ENCODE measurements at regions not wholly inside any gene's neighbourhood (a gene's known extent, or its start where the extent isn't known, plus 50 kb on each side); places are given as distances from the start of the nearest gene placed in this dataset.

DNA sequence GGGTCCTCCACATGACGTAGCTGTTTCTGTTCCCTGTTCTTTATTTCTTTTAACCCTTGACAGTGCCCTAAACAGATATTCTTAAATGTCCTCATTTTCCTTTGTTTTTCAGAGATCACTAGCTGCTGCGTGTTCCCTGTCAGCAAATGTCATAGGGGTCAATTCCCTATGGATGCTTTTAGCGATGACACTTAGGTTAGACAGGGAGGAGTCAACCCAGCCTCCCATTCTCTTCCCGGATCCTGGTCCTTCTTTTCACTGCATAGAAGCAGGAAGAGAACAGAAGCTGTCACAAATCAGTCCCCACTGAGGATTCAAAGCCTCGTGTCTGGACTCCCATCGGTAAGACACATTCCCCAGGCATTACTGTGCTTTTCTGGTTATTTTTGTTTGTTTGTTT lies 392.1 kb upstream of the PRKCQ start:
- no peaks in the 10 kb centered on the region for H3K79me2 ChIP-seq (ENCODE audit: insufficient read depth)
- TF ChIP-seq EZH2 (IDR thresholded peaks at IDR 0.05; ENCODE audit: insufficient read depth, poor library complexity, severe bottlenecking) (no peak), EZH2phosphoT487 (IDR thresholded peaks at IDR 0.05; ENCODE audit: insufficient read depth, low read depth) (no peak)
- H3K4me2 ChIP-seq (ENCODE audit: unreplicated experiment) = no peak overlapping the region
- no peaks in the 10 kb centered on the region for H4K20me1 ChIP-seq (ENCODE audit: insufficient read depth)
- WGBS, 2 experiments (ENCODE audit: low coverage in 1 of 2, low lambda C conversion rate in 2 of 2, missing lambda C conversion rate in 2 of 2) = 31 to 36% methylated on average over 6 of the region's 6 CpGs
- no peak for DNase-seq
- H3K27ac ChIP-seq = no peak overlapping the region
- no peak overlapping the region for H3K9ac ChIP-seq
- no peaks in the 10 kb centered on the region for H3F3A ChIP-seq (ENCODE audit: insufficient read depth)
- no peaks in the 10 kb centered on the region for H3K36me3 ChIP-seq (ENCODE audit: low read depth)
- in situ Hi-C loops (cut with MboI) = no loop called here
- H3K4me1 ChIP-seq (ENCODE audit: insufficient read depth) = no peaks in the 10 kb centered on the region
- H3K9me2 ChIP-seq (ENCODE audit: insufficient read depth) = no peaks in the 10 kb centered on the region
- no peak overlapping the region for H2AFZ ChIP-seq
- no peak overlapping the region for H3K4me3 ChIP-seq
- H3K27me3 ChIP-seq (replicated peaks; ENCODE audit: insufficient read depth) = no peaks in the 10 kb centered on the region
- no peaks in the 10 kb centered on the region for H3K9me3 ChIP-seq (ENCODE audit: low read depth)

DNA sequence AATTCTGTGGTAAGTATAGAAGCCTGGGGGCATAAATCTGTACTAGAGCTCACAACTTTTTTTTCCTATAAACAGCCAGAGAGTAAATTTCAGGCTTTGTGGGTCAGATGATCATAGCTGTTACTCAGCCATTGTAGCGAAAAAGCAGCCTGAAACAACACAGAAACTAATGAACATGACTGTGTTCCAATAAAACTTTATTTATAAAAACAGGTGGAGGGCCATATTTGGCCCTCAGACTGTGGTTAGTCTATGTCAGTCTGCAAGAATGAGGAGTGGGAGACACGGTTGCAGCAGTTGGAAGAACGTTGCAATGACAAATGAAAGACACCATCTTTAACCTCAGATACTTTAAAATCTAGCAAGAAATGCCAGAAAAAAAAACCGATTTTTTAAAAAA lies 389.6 kb upstream of the PRKCQ start:
- H3K79me2 ChIP-seq (ENCODE audit: insufficient read depth) = no peaks in the 10 kb centered on the region
- H3K9ac ChIP-seq = no peak overlapping the region
- no peaks in the 10 kb centered on the region for H3K9me2 ChIP-seq (ENCODE audit: insufficient read depth)
- H4K20me1 ChIP-seq (ENCODE audit: insufficient read depth) = no peaks in the 10 kb centered on the region
- no peaks in the 10 kb centered on the region for H3F3A ChIP-seq (ENCODE audit: insufficient read depth)
- DNase-seq = no peak
- no peak overlapping the region for H2AFZ ChIP-seq
- H3K36me3 ChIP-seq (ENCODE audit: low read depth) = no peaks in the 10 kb centered on the region
- H3K27ac ChIP-seq = no peak overlapping the region
- no peak for TF ChIP-seq EZH2 (IDR thresholded peaks at IDR 0.05; ENCODE audit: insufficient read depth, poor library complexity, severe bottlenecking)
- TF ChIP-seq EZH2phosphoT487 (IDR thresholded peaks at IDR 0.05; ENCODE audit: insufficient read depth, low read depth) = no peak
- H3K4me3 ChIP-seq = no peak overlapping the region
- in situ Hi-C loops (cut with MboI) = no loop called here
- no peaks in the 10 kb centered on the region for H3K27me3 ChIP-seq (replicated peaks; ENCODE audit: insufficient read depth)
- no peak overlapping the region for H3K4me2 ChIP-seq (ENCODE audit: unreplicated experiment)
- no peaks in the 10 kb centered on the region for H3K4me1 ChIP-seq (ENCODE audit: insufficient read depth)
- WGBS, 2 experiments (ENCODE audit: low coverage in 1 of 2, low lambda C conversion rate in 2 of 2, missing lambda C conversion rate in 2 of 2) = 22 to 29% methylated on average over 4 of the region's 4 CpGs
- H3K9me3 ChIP-seq (ENCODE audit: low read depth) = no peaks in the 10 kb centered on the region

DNA sequence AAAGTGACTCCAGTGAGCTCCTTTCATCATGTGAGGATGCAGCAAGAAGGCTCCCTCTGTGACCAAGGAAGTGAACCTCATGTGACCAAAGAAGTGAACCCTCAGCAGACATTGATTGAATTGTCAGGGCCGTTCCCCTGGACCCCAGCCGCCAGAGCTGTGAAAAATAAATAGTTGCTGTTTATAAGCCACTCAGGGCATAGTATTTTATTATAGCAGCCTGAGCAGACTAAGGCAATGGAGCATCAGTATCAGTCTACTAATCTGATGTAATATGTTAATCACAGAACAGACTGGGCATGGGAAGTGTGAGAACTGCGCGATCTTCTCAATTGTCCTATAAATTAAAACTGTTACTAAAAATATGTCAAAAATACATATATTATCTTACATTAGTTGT lies 384.5 kb upstream of the PRKCQ start:
- no peak for DNase-seq
- no peaks in the 10 kb centered on the region for H4K20me1 ChIP-seq (ENCODE audit: insufficient read depth)
- H3K4me1 ChIP-seq (ENCODE audit: insufficient read depth) = no peaks in the 10 kb centered on the region
- TF ChIP-seq EZH2phosphoT487 (IDR thresholded peaks at IDR 0.05; ENCODE audit: insufficient read depth, low read depth) (no peak), EZH2 (IDR thresholded peaks at IDR 0.05; ENCODE audit: insufficient read depth, poor library complexity, severe bottlenecking) (no peak)
- H3K9me3 ChIP-seq (ENCODE audit: low read depth) = no peaks in the 10 kb centered on the region
- H3K79me2 ChIP-seq (ENCODE audit: insufficient read depth) = no peaks in the 10 kb centered on the region
- WGBS, 2 experiments (ENCODE audit: low coverage in 1 of 2, low lambda C conversion rate in 2 of 2, missing lambda C conversion rate in 2 of 2) = 66 to 70% methylated on average over 4 of the region's 4 CpGs
- no peak overlapping the region for H3K27ac ChIP-seq
- no peak overlapping the region for H3K4me3 ChIP-seq
- no peaks in the 10 kb centered on the region for H3K36me3 ChIP-seq (ENCODE audit: low read depth)
- H3F3A ChIP-seq (ENCODE audit: insufficient read depth) = no peaks in the 10 kb centered on the region
- no peak overlapping the region for H3K4me2 ChIP-seq (ENCODE audit: unreplicated experiment)
- no peaks in the 10 kb centered on the region for H3K9me2 ChIP-seq (ENCODE audit: insufficient read depth)
- H3K9ac ChIP-seq = no peak overlapping the region
- in situ Hi-C loops (cut with MboI) = no loop called here
- no peaks in the 10 kb centered on the region for H3K27me3 ChIP-seq (replicated peaks; ENCODE audit: insufficient read depth)
- H2AFZ ChIP-seq = no peak overlapping the region

DNA sequence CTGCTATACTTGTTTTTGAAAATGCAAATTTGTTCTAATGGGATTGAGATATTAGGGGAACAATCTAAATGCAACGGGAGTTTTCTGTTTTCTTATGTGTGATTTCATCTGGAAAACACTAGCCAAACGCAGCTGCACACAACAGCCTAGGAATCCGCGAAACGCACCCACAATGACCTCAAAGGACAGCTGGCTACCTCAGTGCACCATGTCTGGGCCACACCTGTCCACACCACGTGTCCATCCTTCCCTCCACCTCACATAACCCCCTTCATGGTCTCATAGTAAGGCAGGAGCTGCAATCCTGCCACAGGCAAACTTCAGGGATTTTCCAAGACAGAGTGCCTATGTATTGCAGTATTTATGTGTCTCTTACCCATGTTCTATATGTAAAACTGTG lies 382.5 kb upstream of the PRKCQ start:
- no peak overlapping the region for H3K4me3 ChIP-seq
- no peaks in the 10 kb centered on the region for H3K4me1 ChIP-seq (ENCODE audit: insufficient read depth)
- DNase-seq = no peak
- in situ Hi-C loops (cut with MboI) = no loop called here
- H3F3A ChIP-seq (ENCODE audit: insufficient read depth) = no peaks in the 10 kb centered on the region
- H3K79me2 ChIP-seq (ENCODE audit: insufficient read depth) = no peaks in the 10 kb centered on the region
- no peaks in the 10 kb centered on the region for H3K36me3 ChIP-seq (ENCODE audit: low read depth)
- no peaks in the 10 kb centered on the region for H3K27me3 ChIP-seq (replicated peaks; ENCODE audit: insufficient read depth)
- no peaks in the 10 kb centered on the region for H3K9me2 ChIP-seq (ENCODE audit: insufficient read depth)
- no peak overlapping the region for H3K4me2 ChIP-seq (ENCODE audit: unreplicated experiment)
- WGBS, 2 experiments (ENCODE audit: low coverage in 1 of 2, low lambda C conversion rate in 2 of 2, missing lambda C conversion rate in 2 of 2) = 16 to 26% methylated on average over 6 of the region's 6 CpGs
- H3K9me3 ChIP-seq (ENCODE audit: low read depth) = no peaks in the 10 kb centered on the region
- no peak overlapping the region for H3K9ac ChIP-seq
- no peak overlapping the region for H3K27ac ChIP-seq
- no peak overlapping the region for H2AFZ ChIP-seq
- no peak for TF ChIP-seq EZH2 (IDR thresholded peaks at IDR 0.05; ENCODE audit: insufficient read depth, poor library complexity, severe bottlenecking)
- no peaks in the 10 kb centered on the region for H4K20me1 ChIP-seq (ENCODE audit: insufficient read depth)

DNA sequence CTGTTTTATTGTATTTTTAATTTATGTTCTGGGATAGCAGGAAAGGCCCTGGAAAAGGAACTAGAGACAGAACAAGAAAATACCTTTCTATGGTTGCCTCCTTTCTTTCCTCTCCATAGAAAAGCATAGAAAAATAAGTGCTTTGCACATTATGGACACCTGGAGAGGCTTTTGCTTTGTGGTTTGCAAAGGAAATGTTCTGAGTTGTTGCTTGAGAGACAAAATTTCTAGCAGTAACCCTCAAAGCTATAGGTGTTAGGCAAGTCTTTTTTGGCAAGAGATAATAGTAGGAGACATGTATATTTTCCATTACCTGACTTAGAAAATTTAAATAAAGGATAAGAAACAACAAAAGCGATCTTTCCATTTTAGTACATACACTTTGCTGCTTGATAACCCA lies 378.6 kb upstream of the PRKCQ start:
- TF ChIP-seq EZH2 (IDR thresholded peaks at IDR 0.05; ENCODE audit: insufficient read depth, poor library complexity, severe bottlenecking) = no peak
- no peak for TF ChIP-seq EZH2phosphoT487 (IDR thresholded peaks at IDR 0.05; ENCODE audit: insufficient read depth, low read depth)
- Histone ChIP-seq H4K20me1 (ENCODE audit: insufficient read depth) (no peaks in the 10 kb centered on the region), H3K27ac (no peak overlapping the region), H3F3A (ENCODE audit: insufficient read depth) (no peaks in the 10 kb centered on the region), H3K27me3 (replicated peaks; ENCODE audit: insufficient read depth) (no peaks in the 10 kb centered on the region), H3K4me1 (ENCODE audit: insufficient read depth) (no peaks in the 10 kb centered on the region), H3K9me3 (ENCODE audit: low read depth) (no peaks in the 10 kb centered on the region), H3K4me3 (no peak overlapping the region), H3K9ac (no peak overlapping the region), H3K79me2 (ENCODE audit: insufficient read depth) (no peaks in the 10 kb centered on the region), H2AFZ (no peak overlapping the region), H3K36me3 (ENCODE audit: low read depth) (no peaks in the 10 kb centered on the region), H3K4me2 (ENCODE audit: unreplicated experiment) (no peak overlapping the region), H3K9me2 (ENCODE audit: insufficient read depth) (no peaks in the 10 kb centered on the region)
- DNase-seq = no peak
- in situ Hi-C loops (cut with MboI) = no loop called here
- 51 to 52% methylated on average over 1 of the region's 1 CpG for WGBS, 2 experiments (ENCODE audit: low coverage in 1 of 2, low lambda C conversion rate in 2 of 2, missing lambda C conversion rate in 2 of 2)
